Kidney epithelial cell (primary cell): ENCODE measurements at regions not wholly inside any gene's neighbourhood (a gene's known extent, or its start where the extent isn't known, plus 50 kb on each side); places are given as distances from the start of the nearest gene placed in this dataset.
"Not testable (repeated sequence)": the region's sequence is repeated elsewhere in the genome, so short reads cannot be mapped to it uniquely, and the experiment has no call there.

Experiments used
- DNase-seq: peaks from one replicate; pipeline ENCODE4 v3.0.0-alpha.2; 2010; ENCODE audit warnings: low read depth
- H3K27me3 ChIP-seq: 2 replicates; pipeline ENCODE4 v1.6.0; 2011; ENCODE audit warnings: low read length; ENCODE audit not compliant: control insufficient read depth, insufficient read depth
- H3K36me3 ChIP-seq: 2 replicates; pipeline ENCODE4 v1.5.1; 2011; ENCODE audit warnings: low read length; ENCODE audit not compliant: control insufficient read depth, insufficient read depth
- H3K4me3 ChIP-seq: 2 replicates; pipeline ENCODE4 v1.5.1; 2011; ENCODE audit warnings: low read depth, mild to moderate bottlenecking, control low read depth, low read length
- CTCF ChIP-seq: IDR thresholded peaks from 2 replicates; pipeline ENCODE4 v1.5.1; 2011; ENCODE audit warnings: mild to moderate bottlenecking, moderate library complexity, low read length, control low read depth, inconsistent platforms; ENCODE audit not compliant: insufficient read depth, poor library complexity, severe bottlenecking

DNA sequence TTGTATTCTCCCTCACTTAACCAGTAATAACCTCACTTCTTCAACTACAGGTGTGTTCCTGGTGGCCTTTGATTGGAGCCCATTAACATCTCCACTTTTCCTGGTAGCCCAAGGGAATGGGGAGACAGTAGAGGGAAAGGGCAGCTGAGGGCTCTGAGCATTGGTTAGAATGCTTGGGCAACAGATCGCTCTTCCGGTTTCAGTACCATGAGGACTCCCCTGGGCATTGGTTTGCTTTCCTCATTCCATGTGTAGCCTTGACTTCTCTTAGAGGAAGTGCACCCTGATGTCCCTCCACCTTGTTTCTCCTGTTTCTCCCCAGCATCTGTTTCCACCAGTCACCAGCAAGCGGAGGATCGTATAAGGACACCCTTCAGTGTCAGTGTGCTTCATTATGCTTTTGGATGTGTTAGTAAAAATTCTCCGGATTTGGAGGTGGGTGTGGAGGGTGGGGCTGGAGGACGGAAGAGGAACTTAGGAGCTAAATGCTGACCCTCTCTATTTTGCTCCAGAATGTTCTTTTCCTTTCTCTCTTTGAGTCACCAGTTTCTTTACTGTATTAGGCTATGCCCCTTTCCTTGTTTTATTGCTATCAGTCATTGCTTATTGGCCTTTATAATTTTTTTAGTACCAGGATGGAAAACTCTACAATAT is 50.6 kb upstream of the ZNG1B start:
- H3K4me3 ChIP-seq, H3K36me3 ChIP-seq, DNase-seq, H3K27me3 ChIP-seq: not testable (repeated sequence)

GRCh38 chr2:113379621-113380020 is 57.9 kb upstream of the ZNG1B start:
- not testable (repeated sequence) for DNase-seq, H3K4me3 ChIP-seq, H3K27me3 ChIP-seq, H3K36me3 ChIP-seq

DNA sequence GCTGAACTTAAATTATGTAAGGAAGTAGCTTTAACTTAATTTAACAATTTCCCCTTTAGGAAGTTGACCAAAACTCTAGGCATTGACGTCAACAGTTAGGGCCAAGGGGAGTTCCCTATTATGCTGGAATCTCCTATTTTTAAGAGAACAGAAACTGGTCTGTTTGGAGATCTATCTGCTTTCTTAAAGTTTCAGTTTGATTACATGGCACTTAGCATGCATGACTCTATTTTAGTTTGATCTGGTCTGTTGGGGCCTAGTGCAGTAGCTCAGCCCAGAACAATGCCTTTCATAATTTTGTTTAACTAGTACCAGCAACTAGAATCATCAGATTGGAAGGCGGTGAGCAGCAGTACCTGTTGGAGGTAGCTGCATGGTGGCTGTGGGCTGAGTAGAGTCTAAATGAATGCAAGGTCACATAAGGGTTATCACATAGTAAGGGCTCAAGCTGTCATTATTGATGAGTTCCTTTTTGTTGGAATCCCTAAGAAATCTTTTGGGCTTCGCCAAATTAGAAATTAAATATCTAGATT is 60.5 kb upstream of the ZNG1B start:
- no peak for DNase-seq
- TF ChIP-seq CTCF: no peak
- H3K27me3 ChIP-seq: no peaks in the 10 kb centered on the region
- no peaks in the 10 kb centered on the region for H3K36me3 ChIP-seq
- H3K4me3 ChIP-seq: no peak overlapping the region

DNA sequence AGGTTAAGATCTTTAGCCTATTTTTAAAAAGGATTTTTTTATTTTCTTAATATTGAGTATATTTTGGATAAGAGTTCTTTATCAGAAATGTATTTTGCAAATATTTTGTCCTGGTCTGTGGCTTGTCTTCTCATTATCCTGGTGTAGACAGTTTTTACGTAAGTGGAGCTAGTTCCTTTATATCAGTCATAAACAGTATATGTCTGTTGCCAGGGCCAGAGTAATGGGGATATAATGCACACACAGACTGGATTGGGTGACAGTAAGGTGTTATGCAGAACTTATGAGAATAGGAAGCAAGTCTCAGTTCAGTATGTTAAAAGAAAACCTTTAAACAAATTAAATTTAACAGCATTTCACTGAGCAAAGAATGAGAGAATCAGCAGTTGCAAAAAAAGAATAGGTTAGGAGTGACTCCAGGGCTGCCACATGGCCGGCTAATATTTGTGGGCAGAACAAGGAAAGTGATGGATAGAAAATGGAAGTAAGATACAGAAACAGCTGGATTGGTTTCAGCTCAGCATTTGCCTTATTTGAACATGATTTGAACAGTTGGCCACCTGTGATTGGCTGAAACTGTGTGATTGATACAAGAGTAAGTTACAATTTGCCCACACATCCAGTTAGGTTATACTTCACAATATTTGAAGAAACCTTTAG is 61.1 kb upstream of the ZNG1B start:
- no peaks in the 10 kb centered on the region for H3K27me3 ChIP-seq
- no peak for DNase-seq
- TF ChIP-seq CTCF: no peak
- H3K4me3 ChIP-seq: no peak overlapping the region
- no peaks in the 10 kb centered on the region for H3K36me3 ChIP-seq

GRCh38 chr2:113374857-113375256 is 62.6 kb upstream of the ZNG1B start:
- DNase-seq, H3K4me3 ChIP-seq, H3K27me3 ChIP-seq: not testable (repeated sequence)

DNA sequence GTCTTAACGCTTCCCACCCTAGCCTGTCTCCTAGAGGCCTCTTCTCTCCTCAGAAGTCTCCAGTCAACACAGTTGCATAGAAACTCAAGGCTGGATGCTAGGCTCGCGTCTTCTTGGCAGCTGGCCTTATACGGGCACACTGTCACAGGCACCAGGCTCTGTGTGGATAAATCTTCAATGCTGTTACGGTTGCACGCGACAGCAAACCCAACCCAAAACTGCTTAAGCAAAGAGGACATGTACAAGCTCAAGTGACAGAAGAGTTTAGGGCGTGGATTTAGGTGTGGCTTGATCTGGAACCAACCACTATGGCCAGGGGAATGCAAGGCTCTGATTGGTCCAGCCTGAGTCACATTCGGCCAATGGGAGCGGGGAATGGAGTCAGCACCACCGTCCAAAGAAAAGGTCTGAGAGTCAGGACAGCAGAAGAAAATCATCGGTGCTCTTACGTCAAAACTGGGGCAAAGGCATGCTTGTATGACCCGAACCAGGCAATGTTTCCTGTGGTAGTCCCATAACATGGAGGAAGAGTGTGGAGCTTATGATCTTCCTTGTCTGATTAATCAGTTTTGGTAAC is 65.1 kb upstream of the ZNG1B start:
- H3K36me3 ChIP-seq, DNase-seq, H3K27me3 ChIP-seq, H3K4me3 ChIP-seq: not testable (repeated sequence)

More at GRCh38 chr2:113374857-113375256, 62.6 kb upstream of the ZNG1B start:
- H3K36me3 ChIP-seq: not testable (repeated sequence)

- H3K36me3 ChIP-seq: no peaks in the 10 kb centered on the region
- H3K4me3 ChIP-seq: no peak overlapping the region
- H3K27me3 ChIP-seq: no peaks in the 10 kb centered on the region
- peak; percentile 64 for DNase-seq
- TF ChIP-seq CTCF: peak; percentile 58
Observed at GRCh38 chr2:113370478-113371091, 66.9 kb upstream of the ZNG1B start.
